Kidney (tissue), 13 donors: ENCODE measurements at regions not wholly inside any gene's neighbourhood (a gene's known extent, or its start where the extent isn't known, plus 50 kb on each side); places are given as distances from the start of the nearest gene placed in this dataset.

Experiments used
- DNase-seq, 5 donors: peaks; one replicate each; pipeline ENCODE4 v3.0.0-alpha.2; 2013 to 2020
- FAIRE-seq: peaks from 2 replicates; lab custom pipeline; 2012; peaks lifted over from hg19 to GRCh38; lab: Jason Lieb, UNC
- H3K27ac ChIP-seq, 2 donors: one replicate each; pipeline ENCODE4 v1.7.0; 2013; ENCODE audit warnings: low read depth in 2 of 2, low read length in 2 of 2, inconsistent platforms in 1 of 2
- H3K27me3 ChIP-seq: one replicate; pipeline ENCODE4 v1.7.1; 2013; ENCODE audit warnings: low read length, inconsistent platforms; ENCODE audit not compliant: control insufficient read depth, insufficient read depth
- H3K36me3 ChIP-seq, 3 donors: one replicate each; pipeline versions ENCODE4 v1.7.0 to v1.7.1; 2013; ENCODE audit warnings: low read length in 3 of 3, control low read depth in 1 of 3, inconsistent platforms in 1 of 3; ENCODE audit not compliant: insufficient read depth in 3 of 3, control insufficient read depth in 2 of 3
- H3K4me1 ChIP-seq, 3 donors: one replicate each; pipeline versions ENCODE4 v1.7.0 to v1.7.1; 2013; ENCODE audit warnings: low read length in 3 of 3, inconsistent platforms in 1 of 3, low read depth in 1 of 3; ENCODE audit not compliant: control insufficient read depth in 2 of 3, insufficient read depth in 2 of 3
- H3K4me3 ChIP-seq, 3 donors: one replicate each; pipeline versions ENCODE4 v1.7.0 to v1.8.1; 2013; ENCODE audit warnings: low read length in 3 of 3, control low read depth in 1 of 3, inconsistent platforms in 1 of 3
- H3K9ac ChIP-seq, 3 donors: one replicate each; pipeline versions ENCODE4 v1.7.0 to v1.7.1; 2013; ENCODE audit warnings: low read length in 3 of 3, control low read depth in 1 of 3, inconsistent platforms in 1 of 3
- H3K9me3 ChIP-seq, 3 donors: one replicate each; pipeline versions ENCODE4 v1.7.0 to v1.7.1; 2013; ENCODE audit warnings: low read length in 3 of 3, control low read depth in 1 of 3, inconsistent platforms in 1 of 3; ENCODE audit not compliant: control insufficient read depth in 2 of 3, insufficient read depth in 1 of 3
- intact Hi-C: fragments of 100-400 bp; cut with DNase I; formaldehyde crosslinking; loops from one replicate; pipeline ENCODE4 v1.11.1; 2022
- TF ChIP-seq, protein P1 (sequence below): IDR thresholded peaks from 3 replicates; pipeline ENCODE4 v1.5.1; 2012; ENCODE audit warnings: mild to moderate bottlenecking, moderate library complexity, borderline replicate concordance; ENCODE audit not compliant: insufficient read depth; ENCODE audit errors: extremely low read depth
- donor health status: control.
- donor health status: control.
- donor health status: control.
- donor health status: control.
- donor health status: control.
- donor health status: DM: yes; HTN: yes; CAD: no.
- donor health status: Normal renal cell carcinoma (clear cell type).

DNA sequence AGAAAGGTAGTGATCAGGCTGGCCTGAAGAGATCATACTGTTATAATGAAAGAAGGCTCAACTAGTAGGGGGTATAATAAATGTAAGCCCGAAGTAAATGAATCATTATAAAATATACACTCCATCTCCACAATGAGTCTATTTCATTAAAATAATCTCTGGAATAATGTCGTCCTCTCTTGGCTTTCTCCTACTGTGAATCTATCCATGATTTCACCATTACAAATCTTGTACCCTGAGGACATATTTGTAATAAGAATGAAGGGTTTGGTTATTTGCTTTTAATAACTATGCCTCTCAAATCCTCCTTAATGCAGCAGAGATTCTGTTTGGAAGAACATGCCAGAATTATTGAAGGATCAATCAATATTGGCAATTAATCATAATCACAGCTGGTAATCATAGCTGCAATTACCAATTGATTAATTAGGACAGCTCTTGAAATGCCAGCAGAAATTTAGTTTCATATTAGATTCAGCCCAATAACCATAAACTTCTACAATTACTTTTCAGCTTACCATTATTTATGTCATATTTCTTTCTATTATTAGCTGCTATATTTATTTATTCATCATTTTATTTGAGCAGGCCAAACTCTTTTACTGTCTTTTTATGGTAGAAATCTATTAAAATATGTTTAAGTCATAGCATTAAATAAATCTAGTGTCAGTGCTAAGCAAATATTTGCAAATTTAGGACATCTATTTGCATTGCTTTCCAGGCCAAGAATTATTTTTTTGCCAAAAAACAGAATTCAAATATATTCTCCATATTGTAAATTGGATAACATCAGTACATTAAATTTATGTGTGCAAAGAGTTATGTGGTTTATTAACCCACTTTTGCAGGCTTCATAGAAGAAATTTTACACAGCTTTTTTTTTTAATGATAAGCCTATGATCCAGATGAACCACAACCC, 588.4 kb upstream of the LRRC4C start:
- FAIRE-seq: no peak
- intact Hi-C loops: no loop called here

DNA sequence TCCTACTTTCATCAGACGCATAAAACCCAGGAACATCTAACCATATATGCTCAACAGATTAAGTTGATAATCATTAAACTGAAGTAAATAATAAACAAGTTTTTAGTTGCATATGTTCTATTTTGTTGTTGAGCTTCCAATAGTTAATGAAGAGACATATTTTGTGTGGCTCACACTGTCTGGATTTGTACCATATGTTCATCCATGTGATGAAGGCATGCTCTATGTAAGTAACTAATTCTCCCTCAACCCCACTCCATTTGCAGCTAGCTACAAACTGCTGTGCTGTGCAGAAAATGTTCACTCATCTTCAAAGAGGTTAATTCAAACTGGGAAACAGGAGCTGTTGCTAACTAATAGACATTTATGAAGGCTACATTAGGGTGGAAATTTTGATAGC, 589.7 kb upstream of the LRRC4C start:
- no peaks in the 10 kb centered on the region for H3K4me1 ChIP-seq
- H3K9ac ChIP-seq: no peak overlapping the region
- DNase-seq (peak in 1 of 5 donors; percentile 35), FAIRE-seq (no peak)
- no peak overlapping the region for H3K4me3 ChIP-seq
- TF ChIP-seq, protein P1, sequence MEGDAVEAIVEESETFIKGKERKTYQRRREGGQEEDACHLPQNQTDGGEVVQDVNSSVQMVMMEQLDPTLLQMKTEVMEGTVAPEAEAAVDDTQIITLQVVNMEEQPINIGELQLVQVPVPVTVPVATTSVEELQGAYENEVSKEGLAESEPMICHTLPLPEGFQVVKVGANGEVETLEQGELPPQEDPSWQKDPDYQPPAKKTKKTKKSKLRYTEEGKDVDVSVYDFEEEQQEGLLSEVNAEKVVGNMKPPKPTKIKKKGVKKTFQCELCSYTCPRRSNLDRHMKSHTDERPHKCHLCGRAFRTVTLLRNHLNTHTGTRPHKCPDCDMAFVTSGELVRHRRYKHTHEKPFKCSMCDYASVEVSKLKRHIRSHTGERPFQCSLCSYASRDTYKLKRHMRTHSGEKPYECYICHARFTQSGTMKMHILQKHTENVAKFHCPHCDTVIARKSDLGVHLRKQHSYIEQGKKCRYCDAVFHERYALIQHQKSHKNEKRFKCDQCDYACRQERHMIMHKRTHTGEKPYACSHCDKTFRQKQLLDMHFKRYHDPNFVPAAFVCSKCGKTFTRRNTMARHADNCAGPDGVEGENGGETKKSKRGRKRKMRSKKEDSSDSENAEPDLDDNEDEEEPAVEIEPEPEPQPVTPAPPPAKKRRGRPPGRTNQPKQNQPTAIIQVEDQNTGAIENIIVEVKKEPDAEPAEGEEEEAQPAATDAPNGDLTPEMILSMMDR: no peak
- no peaks in the 10 kb centered on the region for H3K36me3 ChIP-seq
- intact Hi-C loops: no loop called here
- no peaks in the 10 kb centered on the region for H3K9me3 ChIP-seq
- no peak overlapping the region for H3K27ac ChIP-seq
- no peaks in the 10 kb centered on the region for H3K27me3 ChIP-seq

More for the DNA sequence above, 588.4 kb upstream of the LRRC4C start:
- Histone ChIP-seq H3K9ac (no peak overlapping the region), H3K27me3 (no peaks in the 10 kb centered on the region), H3K4me1 (no peaks in the 10 kb centered on the region), H3K27ac (no peak overlapping the region), H3K4me3 (no peak overlapping the region), H3K9me3 (no peaks in the 10 kb centered on the region), H3K36me3 (no peaks in the 10 kb centered on the region)
- DNase-seq: peak in 2 of 5 donors; percentile 3 to 29
- TF ChIP-seq, protein P1: no peak

- DNase-seq: no peak
- Histone ChIP-seq H3K9ac (no peak overlapping the region), H3K9me3 (no peaks in the 10 kb centered on the region), H3K4me3 (no peak overlapping the region), H3K4me1 (no peaks in the 10 kb centered on the region), H3K27me3 (no peaks in the 10 kb centered on the region), H3K36me3 (no peaks in the 10 kb centered on the region), H3K27ac (no peak overlapping the region)
- intact Hi-C loops: no loop called here
- FAIRE-seq: no peak
- TF ChIP-seq, protein P1: no peak
Observed at GRCh38 chr11:42049650-42050049, 590.2 kb upstream of the LRRC4C start.
